GM19372 (cell line): ENCODE measurements at regions not wholly inside any gene's neighbourhood (a gene's known extent, or its start where the extent isn't known, plus 50 kb on each side); places are given as distances from the start of the nearest gene placed in this dataset.

Experiments
- ATAC-seq: cut with Tn5 transposase; IDR thresholded peaks from one replicate; pipeline ENCODE4 v1.9.1; 2021; ENCODE audit warnings: mild to moderate bottlenecking, low read depth, moderate library complexity; ENCODE audit not compliant: unreplicated experiment

DNA sequence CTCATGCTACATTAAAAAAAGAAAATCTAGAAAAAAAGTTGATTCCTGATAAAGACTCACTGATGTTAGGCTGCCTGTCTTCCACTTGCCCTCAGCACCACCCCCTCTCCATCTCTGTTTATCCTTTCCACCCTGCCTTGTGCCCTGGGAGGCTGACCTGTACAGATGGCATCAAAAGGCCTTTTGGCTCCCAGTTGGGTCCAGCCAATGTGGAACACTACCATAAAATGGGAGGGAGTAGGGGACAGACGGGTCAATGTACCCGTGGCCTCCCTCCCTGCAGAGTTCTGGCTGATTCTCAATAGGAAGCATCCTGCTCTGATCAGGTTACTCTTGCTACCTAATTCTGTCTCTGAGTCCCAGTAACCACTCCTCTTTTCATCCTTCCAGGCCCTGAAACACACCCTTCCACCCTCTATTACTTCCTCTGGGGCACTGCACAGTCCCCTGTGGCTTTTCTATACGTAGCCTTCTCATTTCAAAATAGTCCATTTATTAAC lies 300.0 kb downstream of the HHIPL2 start:
- ATAC-seq: no peak

DNA sequence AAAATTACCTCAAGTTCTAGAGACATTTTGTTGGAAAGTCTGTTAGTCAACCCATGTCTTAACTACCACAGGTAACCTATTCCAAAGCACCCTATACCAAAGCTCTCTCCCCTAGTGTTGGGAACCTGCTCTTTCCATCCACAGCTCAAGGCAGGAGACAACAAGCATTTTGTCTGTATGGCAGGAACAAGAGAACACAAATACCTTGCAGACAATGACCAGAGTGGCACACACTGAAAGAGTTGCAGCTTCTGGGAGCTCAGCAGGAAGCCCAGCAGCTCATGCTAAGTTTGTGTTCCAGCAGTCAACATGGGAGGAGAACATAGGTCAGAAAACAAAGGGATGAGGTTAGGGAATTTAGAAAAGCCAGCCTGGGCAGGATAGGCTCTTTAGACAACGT lies 300.8 kb downstream of the HHIPL2 start:
- no peak for ATAC-seq

DNA sequence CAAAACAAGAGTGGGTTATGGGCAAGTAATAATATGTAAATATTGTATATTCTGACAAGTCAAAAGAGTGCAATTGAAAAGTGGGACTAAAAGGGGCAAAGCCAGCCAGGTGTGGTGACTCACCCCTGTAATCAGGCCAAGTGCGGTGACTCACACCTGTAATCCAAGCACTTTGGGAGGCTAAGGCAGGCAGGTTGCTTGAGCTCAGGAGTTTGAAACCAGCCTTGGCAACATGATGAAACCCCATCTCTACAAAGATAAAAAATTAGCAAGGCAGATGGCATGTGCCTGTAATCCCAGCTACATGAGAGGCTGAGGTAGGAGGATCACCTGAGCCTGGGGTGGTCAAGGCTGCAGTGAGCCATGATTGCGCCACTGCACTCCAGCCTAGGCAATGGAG lies 304.0 kb downstream of the HHIPL2 start:
- ATAC-seq: no peak

DNA sequence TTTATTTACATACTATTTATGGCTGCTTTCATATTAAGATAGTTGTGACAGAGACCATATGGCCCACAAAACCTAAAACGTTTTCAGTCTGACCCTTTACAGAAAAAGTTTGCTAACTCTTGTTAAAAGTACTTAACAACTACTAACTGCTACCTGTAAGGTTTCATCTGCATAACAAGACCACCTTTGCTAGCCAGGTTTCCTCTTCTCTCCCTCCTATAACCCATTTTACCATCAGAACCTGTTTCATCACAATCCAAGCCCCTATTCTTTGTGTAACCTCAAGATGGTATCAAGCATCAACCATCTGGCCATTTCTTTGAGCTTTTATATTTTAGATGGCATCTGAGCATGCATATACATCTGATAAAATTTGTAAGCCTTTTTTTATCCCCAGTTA lies 305.4 kb downstream of the HHIPL2 start:
- ATAC-seq: no peak

DNA sequence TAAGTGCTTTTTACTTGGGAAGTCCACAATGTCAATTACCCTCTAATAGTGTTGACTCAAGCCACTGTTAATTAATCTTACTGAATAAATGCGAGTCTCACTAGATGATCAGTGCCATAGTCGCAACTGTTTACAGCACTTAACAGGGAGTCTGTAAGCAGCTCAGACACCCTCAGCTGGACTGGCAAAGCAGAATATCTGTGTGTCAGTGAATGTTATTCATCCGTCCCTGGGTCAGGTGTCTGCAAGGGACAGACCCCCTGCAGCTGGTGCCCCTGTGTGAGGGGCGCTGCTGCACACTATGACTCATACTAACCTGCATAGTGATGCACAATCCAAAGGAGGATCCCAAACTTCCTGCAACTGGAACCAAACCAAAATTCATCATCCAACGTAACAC lies 306.5 kb downstream of the HHIPL2 start:
- ATAC-seq: no peak

DNA sequence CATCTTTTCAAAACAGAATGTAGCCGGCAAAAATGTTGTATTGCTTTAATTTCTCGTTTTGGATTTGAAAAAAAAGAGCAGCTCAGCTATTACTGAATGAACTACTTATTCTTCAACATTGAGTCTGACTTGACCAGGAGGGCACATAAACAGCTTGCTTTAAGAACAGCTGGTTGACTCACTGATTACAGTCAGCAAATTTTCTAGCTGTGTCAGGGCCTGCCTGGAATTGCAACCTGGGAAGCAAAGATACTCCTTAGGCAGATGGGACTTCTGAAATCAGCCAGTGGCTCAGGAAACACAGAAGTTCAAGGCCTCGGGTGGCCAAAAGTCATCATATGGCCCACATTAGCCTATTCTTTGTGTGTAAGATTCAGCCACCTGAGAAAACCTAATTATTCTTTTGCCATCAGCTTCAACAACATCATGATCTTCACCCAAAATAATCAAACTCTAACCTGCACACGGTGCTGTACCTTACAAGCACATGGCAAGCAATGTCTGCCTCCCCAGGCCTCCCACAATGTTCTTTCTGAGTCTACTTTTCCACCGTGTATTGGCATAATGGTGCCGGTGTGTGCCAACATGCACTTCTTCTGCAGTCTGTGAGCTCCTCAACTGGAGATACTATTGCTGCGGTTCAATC lies 307.2 kb downstream of the HHIPL2 start:
- no peak for ATAC-seq

DNA sequence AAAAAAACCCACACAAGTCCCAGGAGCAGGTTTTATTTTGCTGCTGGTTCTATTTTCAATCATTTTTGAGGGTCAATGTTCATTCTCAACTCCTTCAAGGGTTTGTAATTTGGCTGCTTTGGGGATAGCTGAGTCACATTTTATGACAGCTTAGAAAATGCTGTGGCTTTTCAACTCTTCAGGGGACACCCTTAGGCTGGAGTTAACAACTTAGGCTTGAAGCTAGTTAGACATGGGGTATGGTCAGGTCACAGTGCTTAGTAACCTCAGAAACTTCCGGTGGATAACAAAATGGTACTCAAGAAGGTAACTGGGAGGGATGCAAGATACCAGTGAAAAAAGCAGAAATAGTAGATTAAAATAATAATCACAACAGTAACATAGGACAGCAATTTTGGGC lies 308.8 kb downstream of the HHIPL2 start:
- ATAC-seq: no peak

DNA sequence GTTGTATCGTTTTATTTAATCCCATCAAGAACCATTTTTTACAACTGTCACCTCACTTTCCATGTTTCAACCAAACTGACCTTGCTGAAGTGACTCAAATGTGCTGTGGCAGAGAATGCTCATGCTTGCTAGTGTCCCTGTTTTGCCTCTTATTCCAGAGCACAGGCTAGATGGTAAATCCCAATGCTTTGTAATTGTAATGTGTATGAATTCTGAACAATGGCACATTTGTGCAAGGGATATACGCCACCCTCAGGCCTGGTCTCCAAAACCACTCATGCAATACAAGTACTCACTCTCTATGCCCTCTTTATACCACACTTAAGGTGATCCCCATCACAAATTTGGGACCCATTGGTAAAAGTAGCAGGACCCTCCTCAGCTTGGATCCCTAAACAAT lies 313.6 kb downstream of the HHIPL2 start:
- ATAC-seq: no peak

DNA sequence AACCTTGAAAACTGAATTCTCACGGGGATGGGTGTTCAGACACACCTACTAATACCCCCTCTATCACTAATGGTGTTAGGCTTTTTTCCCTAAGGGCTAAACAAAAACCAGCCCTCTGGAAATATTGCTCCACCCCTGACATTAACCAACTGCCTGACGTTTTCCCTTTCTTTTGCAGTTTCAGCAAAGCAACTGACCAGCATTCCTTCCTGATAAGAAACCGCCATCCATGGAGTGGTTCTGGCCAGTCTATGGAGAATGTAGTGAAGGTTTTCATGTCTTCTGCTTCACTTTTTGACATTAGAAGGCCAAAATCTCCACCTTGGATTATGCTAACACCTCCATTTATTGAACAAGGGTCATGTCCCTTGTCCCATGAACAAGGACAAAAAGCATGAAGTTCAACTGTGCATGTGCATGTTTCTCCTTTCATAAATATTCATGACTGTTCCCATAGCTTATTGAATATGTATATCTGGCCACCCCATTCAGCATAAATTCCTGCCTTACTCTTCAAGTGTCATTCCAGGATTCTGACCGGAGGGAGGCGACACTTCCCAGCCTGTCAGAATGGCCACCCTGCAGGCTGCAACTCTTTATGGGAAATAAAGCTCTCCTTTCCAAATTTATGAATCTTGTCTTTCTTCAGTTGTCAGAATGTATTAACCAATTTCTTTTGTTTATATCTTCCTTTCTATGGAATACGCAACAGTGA lies 314.3 kb downstream of the HHIPL2 start:
- ATAC-seq: no peak

DNA sequence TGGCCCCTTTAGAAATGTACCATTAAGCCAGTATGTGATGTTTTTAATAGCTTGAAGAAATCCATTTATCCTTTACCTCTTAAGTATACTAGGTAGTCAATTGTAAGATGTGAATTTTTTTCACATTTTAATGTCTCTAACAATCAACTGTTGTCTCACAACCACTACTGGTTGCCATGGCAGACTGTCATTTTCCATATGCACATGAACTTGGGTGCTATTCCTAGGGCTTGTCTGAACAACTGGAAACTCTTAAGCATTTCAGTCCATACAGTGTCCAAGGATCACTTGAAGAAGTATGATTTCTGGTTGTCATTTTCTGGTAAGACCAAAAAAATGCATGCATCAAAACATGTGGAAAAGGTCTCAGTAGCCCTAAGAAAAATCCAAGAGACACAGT lies 315.1 kb downstream of the HHIPL2 start:
- no peak for ATAC-seq

DNA sequence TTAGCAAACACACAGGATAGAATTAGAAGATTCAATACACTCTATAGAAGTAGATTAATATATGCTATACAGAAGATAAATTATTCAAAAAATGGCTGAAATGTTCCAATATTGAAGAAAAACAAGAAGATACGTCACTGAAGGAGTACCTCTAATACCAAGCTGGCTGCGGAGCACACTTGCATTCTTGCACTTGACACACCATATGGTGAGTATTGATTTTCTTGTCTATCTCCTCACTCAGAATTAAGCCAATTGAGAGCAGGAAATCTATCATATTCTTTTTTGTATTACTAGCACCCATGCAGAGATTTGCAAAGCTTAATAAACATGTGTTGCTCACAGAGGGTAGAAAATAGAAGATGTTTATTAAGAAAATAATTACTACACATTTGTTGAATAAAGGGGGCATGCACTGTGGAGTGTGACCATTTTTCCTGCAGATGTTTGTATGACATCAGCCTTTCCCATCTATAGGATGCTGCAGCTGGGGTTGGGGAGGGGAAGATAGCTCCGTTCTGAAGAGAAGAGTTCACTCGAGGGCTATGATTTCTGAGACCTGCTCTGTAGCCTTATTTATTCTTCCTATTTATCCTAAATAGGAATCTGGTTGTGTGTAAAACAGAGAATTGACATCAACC lies 318.1 kb downstream of the HHIPL2 start:
- ATAC-seq: no peak

DNA sequence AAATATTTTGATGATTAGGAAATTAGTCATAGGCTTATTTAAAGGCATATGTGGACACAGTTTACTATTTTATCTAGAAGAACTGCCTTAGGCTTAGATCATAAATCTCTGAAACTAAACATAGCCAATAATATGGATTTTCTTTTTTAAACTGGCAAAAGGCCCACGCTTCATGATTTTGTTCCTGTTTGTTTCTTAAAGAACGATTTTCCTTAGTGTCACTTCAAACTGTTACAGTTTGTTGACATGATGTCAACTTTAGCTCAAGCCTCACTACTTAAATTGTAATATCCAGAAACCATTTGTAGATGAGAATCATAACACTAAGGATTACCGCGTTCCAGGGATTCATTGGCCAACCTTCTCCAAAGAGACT lies 322.6 kb downstream of the HHIPL2 start:
- ATAC-seq: no peak

DNA sequence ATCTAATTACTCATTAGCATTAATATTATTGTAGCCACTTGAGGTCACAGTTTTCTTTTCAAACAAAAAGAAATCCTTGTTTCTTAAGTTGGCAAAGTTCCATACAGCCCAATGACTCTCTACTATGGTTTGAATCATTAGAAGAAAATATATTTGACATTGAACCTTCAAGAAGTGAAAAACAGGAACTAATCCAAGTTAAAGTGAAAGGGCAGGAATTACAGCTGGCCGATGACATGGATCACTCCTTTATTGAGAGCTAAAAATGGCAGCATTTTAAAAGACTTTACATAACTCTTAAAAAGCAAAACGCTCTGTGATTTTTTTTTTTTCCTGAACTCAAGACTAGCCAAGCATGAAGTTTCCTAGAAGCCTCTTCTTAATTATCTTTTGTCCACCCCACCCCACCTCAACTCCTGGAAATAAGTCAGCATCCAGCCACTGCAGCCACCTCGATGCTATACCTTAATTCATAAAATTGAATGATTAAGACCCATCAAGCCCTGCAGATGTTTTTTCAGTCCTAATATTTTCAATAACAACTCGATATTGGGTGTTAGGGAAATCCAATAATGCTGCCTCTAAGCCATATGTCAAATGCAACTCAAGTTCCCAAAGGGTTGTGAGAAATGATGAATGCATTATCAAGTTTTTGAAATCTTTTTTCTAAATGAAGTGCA lies 323.1 kb downstream of the HHIPL2 start:
- no peak for ATAC-seq

DNA sequence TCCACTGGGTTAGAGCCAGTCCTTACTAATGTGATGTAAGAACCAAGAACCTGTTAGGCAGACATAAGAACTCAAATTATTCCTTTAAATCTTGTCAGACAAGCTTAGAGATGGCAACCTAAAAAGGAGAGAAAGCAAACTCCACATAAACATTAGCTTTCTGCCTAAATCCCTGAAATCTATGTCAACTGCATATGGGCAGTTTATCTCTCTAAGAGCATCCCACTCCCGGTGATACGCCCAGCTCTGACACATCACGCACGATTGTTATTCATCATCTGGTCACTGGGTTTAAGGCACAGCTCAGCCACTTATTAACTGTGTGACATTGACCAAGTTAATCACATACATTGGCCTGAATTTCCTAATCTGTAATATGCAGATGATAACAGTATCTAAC lies 323.7 kb downstream of the HHIPL2 start:
- ATAC-seq: no peak

DNA sequence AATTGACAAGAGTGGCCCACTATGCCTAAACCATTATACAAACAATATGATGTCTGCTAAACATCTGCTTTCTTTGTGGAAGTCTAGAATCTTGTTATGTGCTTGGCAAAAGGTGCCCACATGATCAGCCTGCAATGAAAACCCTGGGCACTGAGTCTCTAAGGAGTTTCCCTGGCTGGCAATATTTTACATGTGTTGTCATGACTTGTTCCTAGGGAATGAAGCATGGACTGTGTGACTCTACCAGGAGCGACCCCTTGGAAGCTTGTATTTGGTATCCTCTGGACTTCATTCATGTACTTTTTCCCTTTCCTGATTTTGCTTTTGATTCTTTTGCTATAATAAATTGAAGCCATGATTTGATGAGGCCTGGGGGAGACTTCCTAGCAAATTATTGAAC lies 324.9 kb downstream of the HHIPL2 start:
- ATAC-seq: no peak

DNA sequence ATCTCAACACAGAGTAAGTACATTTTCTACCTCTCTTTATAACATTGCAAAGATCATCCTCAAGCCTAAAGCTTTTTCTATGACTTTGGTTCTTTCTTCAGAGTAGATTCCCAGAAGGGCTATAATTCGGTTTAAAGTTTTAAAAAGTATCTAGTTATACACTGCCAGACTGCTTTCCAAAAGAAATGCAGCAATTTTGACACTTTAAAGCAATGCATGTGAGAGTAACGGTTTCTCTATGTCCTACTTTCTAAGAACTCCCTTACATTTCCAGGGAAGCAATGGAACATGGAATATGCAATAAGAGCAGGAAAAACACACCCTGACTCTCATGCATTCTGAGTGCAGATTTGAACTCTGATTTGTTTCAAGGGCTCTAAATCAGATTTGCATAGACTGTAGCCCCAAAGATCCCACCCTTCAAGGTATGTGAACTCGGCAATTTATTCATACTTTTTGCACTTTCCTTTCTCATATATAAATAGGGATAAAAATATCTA lies 331.6 kb downstream of the HHIPL2 start:
- no peak for ATAC-seq

DNA sequence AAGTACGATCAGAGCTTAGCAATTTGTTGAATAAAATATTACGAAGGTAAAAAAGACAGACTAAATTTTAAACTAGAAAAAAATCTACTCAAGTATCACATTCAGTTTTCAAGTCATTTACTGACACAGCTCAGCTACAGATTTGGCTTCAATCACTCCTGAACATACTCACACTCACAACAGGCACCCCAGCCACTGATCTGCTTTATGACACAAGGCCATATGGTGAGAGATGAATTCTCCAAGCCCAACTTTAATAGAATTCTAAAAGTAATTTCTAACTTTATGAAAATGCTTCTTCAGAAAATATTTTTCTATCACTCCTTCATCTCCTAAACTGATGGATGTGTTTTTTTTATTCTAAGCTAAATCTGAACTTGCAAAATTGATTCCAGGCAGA lies 337.1 kb downstream of the HHIPL2 start:
- no peak for ATAC-seq

DNA sequence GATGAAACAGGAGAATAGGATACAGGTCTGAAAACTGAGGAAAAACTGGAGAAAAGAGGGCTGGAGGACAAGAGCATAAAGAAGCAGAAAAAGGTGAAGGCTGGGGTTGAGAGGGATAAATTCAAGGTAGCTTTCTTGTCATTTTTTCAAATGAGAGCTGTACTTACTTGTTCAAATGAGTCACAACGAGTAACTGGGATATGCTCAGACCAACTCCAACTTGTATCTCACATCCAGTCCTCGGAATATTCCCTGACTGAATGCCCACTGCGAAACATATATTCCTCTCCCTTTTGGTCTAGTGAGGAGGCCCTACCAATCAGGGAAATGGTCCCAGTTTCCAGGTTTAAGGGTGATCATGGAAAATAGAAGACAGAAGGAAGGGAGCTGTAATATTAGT lies 343.4 kb downstream of the HHIPL2 start:
- ATAC-seq: no peak

DNA sequence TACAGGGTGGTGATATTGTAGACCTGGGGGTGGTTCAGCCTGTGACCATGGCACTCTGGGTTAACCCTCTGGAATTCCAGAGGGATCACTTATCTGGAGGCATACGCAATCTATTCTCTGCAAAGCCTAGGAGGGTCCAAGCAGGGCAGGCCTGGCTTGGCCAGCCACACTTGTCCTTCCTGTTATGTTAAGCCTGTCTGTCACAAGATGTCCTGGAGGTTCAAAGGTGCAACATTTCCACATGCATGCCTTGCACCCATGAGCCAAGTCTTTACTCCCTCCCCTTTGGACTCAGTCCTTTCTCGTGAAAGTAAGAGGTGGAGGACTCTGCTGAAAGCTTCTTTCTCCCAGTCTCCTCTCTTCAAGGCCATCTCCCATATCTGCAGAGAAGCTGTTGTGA lies 345.1 kb downstream of the HHIPL2 start:
- no peak for ATAC-seq

DNA sequence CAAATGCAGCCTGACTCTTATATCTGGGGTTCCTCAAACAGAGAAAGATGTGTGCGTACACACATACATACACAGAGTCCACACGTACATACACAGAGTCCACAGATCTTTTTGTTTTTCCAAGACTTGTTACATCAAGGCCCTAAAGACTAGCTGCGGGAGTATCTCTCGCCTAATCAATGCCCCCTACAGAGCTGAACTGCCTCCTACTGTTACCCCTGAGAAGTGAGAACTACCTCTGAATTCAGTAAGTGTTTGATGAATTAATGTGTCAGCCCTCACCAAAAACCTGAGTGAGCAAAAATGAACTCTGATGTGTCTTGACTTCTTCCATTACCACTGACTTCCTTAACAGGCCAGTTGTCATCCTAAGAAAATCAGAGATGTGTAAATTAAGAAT lies 351.2 kb downstream of the HHIPL2 start:
- ATAC-seq: no peak

DNA sequence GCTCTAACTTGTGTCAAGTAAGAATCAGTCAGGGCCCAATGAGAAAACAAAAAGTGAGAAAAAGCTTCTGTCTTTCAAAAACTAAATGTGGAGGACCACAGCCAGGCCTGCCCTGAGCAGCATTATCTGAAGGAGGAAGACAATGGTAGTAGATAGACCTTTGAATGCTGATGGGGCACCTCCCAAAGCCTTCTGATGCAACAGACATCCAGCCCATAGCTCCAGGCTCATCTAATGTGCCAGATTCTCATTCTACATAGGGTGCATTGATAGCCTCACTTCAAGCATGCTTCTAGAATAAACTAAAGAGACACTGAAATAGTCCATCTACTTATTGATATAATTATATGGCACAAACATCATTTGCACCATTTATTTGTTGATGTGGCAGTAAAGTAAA lies 351.6 kb downstream of the HHIPL2 start:
- ATAC-seq: no peak
